ENCODE measurements at regions not wholly inside any gene's neighbourhood (a gene's known extent, or its start where the extent isn't known, plus 50 kb on each side); places are given as distances from the start of the nearest gene placed in this dataset.

DNA sequence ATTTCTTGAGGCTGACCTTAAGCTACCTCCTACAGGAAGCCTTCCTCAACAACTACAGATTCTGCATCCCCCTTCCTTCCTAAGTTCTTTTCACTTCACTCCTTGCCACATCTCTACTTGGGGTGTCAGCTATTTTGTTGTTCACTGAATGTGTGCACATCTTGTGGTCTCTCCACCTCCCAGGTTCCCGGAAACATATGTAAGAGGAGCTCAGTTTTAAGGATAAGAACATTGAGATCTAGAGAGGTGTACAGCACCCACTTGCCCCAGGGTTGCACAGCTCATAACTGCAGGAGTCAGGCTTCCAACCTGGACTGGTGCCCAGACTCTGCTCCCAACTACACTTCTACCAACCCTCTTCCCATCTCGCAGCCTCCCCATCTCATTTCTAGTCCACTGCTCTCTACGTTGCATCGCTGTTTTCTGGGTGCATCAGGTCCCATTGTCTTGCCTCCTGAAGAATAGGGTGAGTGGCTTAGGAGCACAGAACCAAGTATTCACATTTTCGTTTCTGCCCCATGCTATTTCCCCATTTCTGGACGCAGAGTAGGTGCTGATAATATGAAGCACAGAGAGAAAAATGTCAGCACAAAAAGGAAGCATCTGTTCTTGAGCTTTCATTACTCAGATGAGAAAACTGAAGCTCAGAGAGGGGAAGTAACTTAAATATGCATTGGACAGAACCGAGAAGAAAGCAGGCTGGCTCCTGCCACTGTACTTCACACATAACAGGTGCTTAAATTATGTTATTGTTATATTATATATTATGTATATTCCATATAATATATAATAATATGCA lies 292.0 kb upstream of the CCL2 start:
- WGBS, 2 donors = 84% methylated on average over 7 of the region's 7 CpGs
- H3K27ac ChIP-seq = no peak overlapping the region
- no peaks in the 10 kb centered on the region for H3K4me1 ChIP-seq
- no peak for DNase-seq
- no peak overlapping the region for H3K4me3 ChIP-seq
- TF ChIP-seq POLR2A (IDR thresholded peaks at IDR 0.05) = no peak
- TF ChIP-seq, protein P1, sequence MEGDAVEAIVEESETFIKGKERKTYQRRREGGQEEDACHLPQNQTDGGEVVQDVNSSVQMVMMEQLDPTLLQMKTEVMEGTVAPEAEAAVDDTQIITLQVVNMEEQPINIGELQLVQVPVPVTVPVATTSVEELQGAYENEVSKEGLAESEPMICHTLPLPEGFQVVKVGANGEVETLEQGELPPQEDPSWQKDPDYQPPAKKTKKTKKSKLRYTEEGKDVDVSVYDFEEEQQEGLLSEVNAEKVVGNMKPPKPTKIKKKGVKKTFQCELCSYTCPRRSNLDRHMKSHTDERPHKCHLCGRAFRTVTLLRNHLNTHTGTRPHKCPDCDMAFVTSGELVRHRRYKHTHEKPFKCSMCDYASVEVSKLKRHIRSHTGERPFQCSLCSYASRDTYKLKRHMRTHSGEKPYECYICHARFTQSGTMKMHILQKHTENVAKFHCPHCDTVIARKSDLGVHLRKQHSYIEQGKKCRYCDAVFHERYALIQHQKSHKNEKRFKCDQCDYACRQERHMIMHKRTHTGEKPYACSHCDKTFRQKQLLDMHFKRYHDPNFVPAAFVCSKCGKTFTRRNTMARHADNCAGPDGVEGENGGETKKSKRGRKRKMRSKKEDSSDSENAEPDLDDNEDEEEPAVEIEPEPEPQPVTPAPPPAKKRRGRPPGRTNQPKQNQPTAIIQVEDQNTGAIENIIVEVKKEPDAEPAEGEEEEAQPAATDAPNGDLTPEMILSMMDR (IDR thresholded peaks at IDR 0.05) = no peak
- no peaks in the 10 kb centered on the region for H3K36me3 ChIP-seq (ENCODE audit: low read depth, missing control alignments)
- intact Hi-C loops (cut with DNase I; ENCODE audit: low total_unique reads) = no loop called here
- H3K9me3 ChIP-seq = no peaks in the 10 kb centered on the region
- H3K27me3 ChIP-seq = no peaks in the 10 kb centered on the region

DNA sequence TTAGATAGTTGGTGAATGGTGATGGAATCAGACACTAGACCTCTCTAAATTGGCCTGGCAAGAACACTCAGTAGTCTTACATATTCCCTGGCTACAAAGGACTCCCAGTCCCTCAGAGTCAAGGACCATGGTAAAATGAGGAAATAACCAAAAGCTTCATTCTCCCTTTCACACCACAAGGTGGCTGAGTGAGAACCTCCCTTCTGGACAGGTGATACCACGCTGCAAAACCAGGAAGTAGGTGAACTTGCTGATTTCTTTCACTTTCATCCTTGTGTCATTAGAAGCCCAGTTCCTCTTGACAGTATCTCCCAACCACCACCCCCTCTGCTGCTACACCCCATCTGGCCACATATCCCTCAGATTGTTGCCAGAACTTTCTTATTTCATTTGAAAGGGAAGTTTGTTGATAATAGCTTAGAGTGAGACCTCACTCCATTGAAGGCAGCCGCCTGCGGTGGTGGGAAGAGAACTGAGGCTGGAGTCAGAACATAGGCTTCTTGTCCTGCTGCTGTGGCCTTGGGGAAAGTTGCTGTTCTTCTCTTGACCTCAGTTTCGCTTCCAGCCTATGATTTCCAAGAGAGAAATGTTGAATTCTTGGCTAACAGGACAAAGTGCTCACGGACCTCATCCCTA lies 290.6 kb upstream of the CCL2 start:
- H3K27me3 ChIP-seq = no peaks in the 10 kb centered on the region
- TF ChIP-seq, protein P1 (IDR thresholded peaks at IDR 0.05) = no peak
- no peak for TF ChIP-seq POLR2A (IDR thresholded peaks at IDR 0.05)
- H3K9me3 ChIP-seq = no peaks in the 10 kb centered on the region
- H3K27ac ChIP-seq = no peak overlapping the region
- 25 to 53% methylated on average over 5 of the region's 5 CpGs for WGBS, 2 donors
- no peak overlapping the region for H3K4me3 ChIP-seq
- intact Hi-C loops (cut with DNase I; ENCODE audit: low total_unique reads) = no loop called here
- DNase-seq = no peak
- no peaks in the 10 kb centered on the region for H3K4me1 ChIP-seq
- no peaks in the 10 kb centered on the region for H3K36me3 ChIP-seq (ENCODE audit: low read depth, missing control alignments)

DNA sequence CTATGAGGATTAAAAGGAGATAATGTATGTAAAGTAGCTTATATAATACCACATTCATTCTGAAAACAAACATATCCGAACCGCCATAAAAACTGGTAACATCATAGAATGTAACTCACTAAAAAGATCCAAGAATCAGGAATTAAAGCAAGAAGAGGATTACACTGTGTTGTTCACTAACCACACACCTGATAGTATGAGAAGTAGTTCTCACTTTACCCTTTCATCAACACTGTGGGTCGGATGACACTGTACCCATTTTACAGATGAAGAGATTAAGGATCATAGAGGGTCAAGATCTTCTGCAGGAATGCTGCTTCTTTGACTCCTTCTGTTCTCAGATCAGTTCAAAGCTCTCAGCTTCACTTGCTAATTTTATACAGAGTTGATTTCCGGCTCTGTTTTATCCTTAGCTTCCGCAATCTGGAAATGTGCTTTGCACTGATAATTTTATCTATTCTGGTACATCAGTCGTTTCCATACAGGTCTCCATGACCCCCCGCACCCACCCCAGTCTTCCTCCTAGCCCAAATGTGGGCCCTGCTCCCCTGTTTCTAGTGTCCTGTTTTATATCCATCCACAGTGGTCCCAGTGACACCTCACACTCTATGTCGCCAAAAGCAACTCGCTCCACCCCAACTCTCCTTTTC lies 288.6 kb upstream of the CCL2 start:
- Histone ChIP-seq H3K4me3 (no peak overlapping the region), H3K4me1 (no peaks in the 10 kb centered on the region), H3K9me3 (no peaks in the 10 kb centered on the region), H3K27me3 (no peaks in the 10 kb centered on the region), H3K27ac (no peak overlapping the region), H3K36me3 (ENCODE audit: low read depth, missing control alignments) (no peaks in the 10 kb centered on the region)
- TF ChIP-seq, protein P1 (IDR thresholded peaks at IDR 0.05) = no peak
- TF ChIP-seq POLR2A (IDR thresholded peaks at IDR 0.05) = no peak
- intact Hi-C loops (cut with DNase I; ENCODE audit: low total_unique reads) = no loop called here
- 86 to 89% methylated on average over 9 of the region's 9 CpGs for WGBS, 2 donors
- no peak for DNase-seq

DNA sequence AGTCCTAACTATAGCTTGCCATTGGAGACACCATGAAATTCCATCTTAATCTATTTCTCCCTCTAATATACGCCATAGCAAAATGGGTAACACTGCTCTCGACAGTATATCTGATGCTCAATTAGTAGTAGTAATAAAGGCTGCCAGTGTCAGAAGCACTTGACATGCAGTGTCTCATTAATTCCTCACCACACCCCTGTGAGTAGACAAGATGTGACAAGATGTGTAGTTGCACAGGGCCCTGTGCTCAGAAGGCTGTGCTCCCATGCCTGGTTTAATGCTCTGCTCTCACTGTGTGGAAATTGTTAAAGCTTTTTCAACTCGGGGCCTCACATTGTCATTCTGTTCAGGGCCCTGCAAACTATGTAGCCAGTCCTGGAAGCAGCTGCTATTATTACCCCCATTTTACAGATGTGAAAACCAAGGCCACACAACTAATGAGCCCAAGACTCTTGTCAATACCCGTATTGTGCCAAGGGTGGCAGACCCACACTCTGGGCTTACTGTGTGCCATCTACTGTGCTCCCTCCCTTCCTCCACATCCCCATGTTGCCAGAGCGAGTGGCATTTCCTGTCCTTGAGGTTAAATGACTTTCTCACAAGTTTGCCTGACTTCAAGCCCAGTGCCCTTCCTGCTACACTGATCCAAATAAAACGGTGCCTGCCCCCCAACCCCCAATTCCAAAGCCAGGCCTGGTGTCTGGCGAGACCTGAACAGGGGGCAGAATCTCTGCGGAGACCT lies 287.3 kb upstream of the CCL2 start:
- Histone ChIP-seq H3K27ac (no peak overlapping the region), H3K27me3 (no peaks in the 10 kb centered on the region), H3K4me1 (no peaks in the 10 kb centered on the region), H3K4me3 (no peak overlapping the region), H3K9me3 (no peaks in the 10 kb centered on the region), H3K36me3 (ENCODE audit: low read depth, missing control alignments) (no peaks in the 10 kb centered on the region)
- no peak for DNase-seq
- TF ChIP-seq POLR2A (IDR thresholded peaks at IDR 0.05) = no peak
- TF ChIP-seq, protein P1 (IDR thresholded peaks at IDR 0.05) = no peak
- intact Hi-C loops (cut with DNase I; ENCODE audit: low total_unique reads) = no loop called here
- WGBS, 2 donors = 78 to 82% methylated on average over 7 to 8 of the region's 8 CpGs

All from testis (tissue), 2 donors.